Gastroesophageal sphincter (tissue), 3 donors: ENCODE measurements at regions not wholly inside any gene's neighbourhood (a gene's known extent, or its start where the extent isn't known, plus 50 kb on each side); places are given as distances from the start of the nearest gene placed in this dataset.

ENCODE experiments used
- POLR2AphosphoS5 ChIP-seq: sonication (generic); formaldehyde crosslinking; IDR thresholded peaks from one replicate; pipeline ENCODE4 v1.6.1; 2017; ENCODE audit warnings: antibody characterized with exemption
- TF ChIP-seq, protein P1 (sequence below), 4 experiments: fragments of 200-600 bp in 2 of 4; fragments of 450-650 bp in 2 of 4; sonication (generic) in 1 of 4; IDR thresholded peaks; one replicate each; pipeline ENCODE4 v1.5.1; 2017 to 2019; ENCODE audit warnings: antibody characterized with exemption in 4 of 4, mild to moderate bottlenecking in 2 of 4, moderate library complexity in 2 of 4

DNA sequence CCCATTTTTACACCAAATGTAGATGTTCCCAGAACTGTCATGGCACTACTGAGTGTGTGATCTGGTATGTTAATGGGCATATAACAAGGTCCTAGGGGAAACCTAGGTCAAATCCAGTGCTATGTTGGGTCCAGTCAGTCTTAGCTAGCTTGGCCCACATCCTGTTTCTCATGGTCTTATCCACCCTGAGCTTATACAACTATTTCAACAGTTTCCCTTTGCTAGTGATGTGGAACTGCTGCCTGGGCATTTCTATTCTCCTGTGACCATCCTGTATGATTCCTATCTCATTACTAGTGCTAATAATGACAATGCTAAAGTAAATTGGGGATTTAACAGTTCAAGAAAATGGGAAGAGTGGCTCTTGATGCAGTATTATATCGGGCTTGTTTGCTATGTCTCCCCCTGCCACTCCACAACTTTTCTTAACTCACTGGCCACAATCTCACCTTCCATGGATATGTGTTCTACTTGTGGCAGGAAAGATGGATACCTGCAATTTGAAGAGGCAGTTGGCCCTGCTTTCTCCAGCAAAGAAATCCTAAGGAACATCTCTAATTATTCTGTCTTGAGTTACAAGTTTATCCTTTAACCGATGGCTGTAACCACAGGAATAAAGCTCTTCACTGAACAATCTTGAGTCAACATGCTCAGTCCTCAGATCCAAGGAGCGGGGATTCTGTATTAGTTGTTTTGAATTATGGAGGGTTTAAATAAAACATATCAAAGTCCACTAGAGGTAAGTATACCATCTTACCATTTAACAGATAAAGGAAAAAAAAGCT lies 707.8 kb downstream of the XPNPEP1 start:
- no peak for TF ChIP-seq POLR2AphosphoS5
- TF ChIP-seq, protein P1, sequence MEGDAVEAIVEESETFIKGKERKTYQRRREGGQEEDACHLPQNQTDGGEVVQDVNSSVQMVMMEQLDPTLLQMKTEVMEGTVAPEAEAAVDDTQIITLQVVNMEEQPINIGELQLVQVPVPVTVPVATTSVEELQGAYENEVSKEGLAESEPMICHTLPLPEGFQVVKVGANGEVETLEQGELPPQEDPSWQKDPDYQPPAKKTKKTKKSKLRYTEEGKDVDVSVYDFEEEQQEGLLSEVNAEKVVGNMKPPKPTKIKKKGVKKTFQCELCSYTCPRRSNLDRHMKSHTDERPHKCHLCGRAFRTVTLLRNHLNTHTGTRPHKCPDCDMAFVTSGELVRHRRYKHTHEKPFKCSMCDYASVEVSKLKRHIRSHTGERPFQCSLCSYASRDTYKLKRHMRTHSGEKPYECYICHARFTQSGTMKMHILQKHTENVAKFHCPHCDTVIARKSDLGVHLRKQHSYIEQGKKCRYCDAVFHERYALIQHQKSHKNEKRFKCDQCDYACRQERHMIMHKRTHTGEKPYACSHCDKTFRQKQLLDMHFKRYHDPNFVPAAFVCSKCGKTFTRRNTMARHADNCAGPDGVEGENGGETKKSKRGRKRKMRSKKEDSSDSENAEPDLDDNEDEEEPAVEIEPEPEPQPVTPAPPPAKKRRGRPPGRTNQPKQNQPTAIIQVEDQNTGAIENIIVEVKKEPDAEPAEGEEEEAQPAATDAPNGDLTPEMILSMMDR (IDR thresholded peaks at IDR 0.05): no peak
